Astrocyte (in vitro differentiated cells and primary cell): ENCODE measurements at regions not wholly inside any gene's neighbourhood (a gene's known extent, or its start where the extent isn't known, plus 50 kb on each side); places are given as distances from the start of the nearest gene placed in this dataset.
"Not testable (repeated sequence)": the region's sequence is repeated elsewhere in the genome, so short reads cannot be mapped to it uniquely, and the experiment has no call there.

ENCODE experiments used
- DNase-seq: peaks from one replicate; pipeline ENCODE4 v3.0.0-alpha.2; 2010; ENCODE audit warnings: low read depth
- FAIRE-seq: peaks from 2 replicates; lab custom pipeline; 2011; peaks lifted over from hg19 to GRCh38; lab: Jason Lieb, UNC
- H2AFZ ChIP-seq: 2 replicates; pipeline ENCODE4 v1.6.0; 2012; ENCODE audit warnings: low read depth, low read length, inconsistent platforms
- H3K27ac ChIP-seq: 2 replicates; pipeline ENCODE4 v1.5.1; 2011; ENCODE audit warnings: low read depth, low read length, inconsistent platforms
- H3K27me3 ChIP-seq: 2 replicates; pipeline ENCODE4 v1.6.0; 2011; ENCODE audit warnings: low read length, inconsistent platforms; ENCODE audit not compliant: insufficient read depth
- H3K36me3 ChIP-seq: 2 replicates; pipeline ENCODE4 v1.5.1; 2011; ENCODE audit warnings: low read length, inconsistent platforms; ENCODE audit not compliant: insufficient read depth
- H3K4me1 ChIP-seq: 2 replicates; pipeline ENCODE4 v1.5.1; 2011; ENCODE audit warnings: low read length, inconsistent platforms; ENCODE audit not compliant: insufficient read depth
- H3K4me2 ChIP-seq: 2 replicates; pipeline ENCODE4 v1.6.0; 2012; ENCODE audit warnings: low read length, inconsistent platforms
- H3K4me3 ChIP-seq: 2 replicates; pipeline ENCODE4 v1.5.1; 2011; ENCODE audit warnings: low read depth, mild to moderate bottlenecking, low read length, inconsistent platforms; ENCODE audit not compliant: insufficient read depth
- H3K79me2 ChIP-seq: 2 replicates; pipeline ENCODE4 v1.6.0; 2012; ENCODE audit warnings: mild to moderate bottlenecking, low read length, inconsistent platforms; ENCODE audit not compliant: insufficient read depth
- H3K9ac ChIP-seq: 2 replicates; pipeline ENCODE4 v1.6.0; 2012; ENCODE audit warnings: mild to moderate bottlenecking, low read length, inconsistent platforms
- H3K9me3 ChIP-seq: 2 replicates; pipeline ENCODE4 v1.5.1; 2012; ENCODE audit warnings: low read depth, mild to moderate bottlenecking, low read length, inconsistent platforms; ENCODE audit not compliant: insufficient read depth
- H4K20me1 ChIP-seq: 2 replicates; pipeline ENCODE4 v1.6.0; 2012; ENCODE audit warnings: low read length, inconsistent platforms; ENCODE audit not compliant: insufficient read depth
- H3K27ac Mint-ChIP-seq: one replicate; pipeline ENCODE4 v1.8.0; 2021; ENCODE audit warnings: mild to moderate bottlenecking, mixed read lengths; ENCODE audit not compliant: unreplicated experiment
- H3K27me3 Mint-ChIP-seq: one replicate; pipeline ENCODE4 v1.8.0; 2021; ENCODE audit warnings: low read depth, mixed read lengths; ENCODE audit not compliant: unreplicated experiment
- H3K36me3 Mint-ChIP-seq: one replicate; pipeline ENCODE4 v1.8.0; 2021; ENCODE audit warnings: low read depth, mixed read lengths; ENCODE audit not compliant: unreplicated experiment
- H3K4me1 Mint-ChIP-seq: one replicate; pipeline ENCODE4 v1.8.0; 2021; ENCODE audit warnings: low read depth, mixed read lengths; ENCODE audit not compliant: unreplicated experiment
- H3K4me3 Mint-ChIP-seq: one replicate; pipeline ENCODE4 v1.8.0; 2021; ENCODE audit warnings: mild to moderate bottlenecking, moderate library complexity, mixed read lengths; ENCODE audit not compliant: unreplicated experiment
- H3K9me3 Mint-ChIP-seq: one replicate; pipeline ENCODE4 v1.8.0; 2021; ENCODE audit warnings: mild to moderate bottlenecking, mixed read lengths; ENCODE audit not compliant: unreplicated experiment
- EZH2 ChIP-seq: IDR thresholded peaks from 2 replicates; pipeline ENCODE4 v1.6.1; 2012; ENCODE audit warnings: mild to moderate bottlenecking, low read length, inconsistent platforms; ENCODE audit not compliant: insufficient read depth
- TF ChIP-seq, protein P1 (sequence below): IDR thresholded peaks from 2 replicates; pipeline ENCODE4 v1.5.1; 2011; ENCODE audit warnings: low read depth, mild to moderate bottlenecking, inconsistent platforms, low read length, moderate library complexity; ENCODE audit not compliant: insufficient read depth

DNA sequence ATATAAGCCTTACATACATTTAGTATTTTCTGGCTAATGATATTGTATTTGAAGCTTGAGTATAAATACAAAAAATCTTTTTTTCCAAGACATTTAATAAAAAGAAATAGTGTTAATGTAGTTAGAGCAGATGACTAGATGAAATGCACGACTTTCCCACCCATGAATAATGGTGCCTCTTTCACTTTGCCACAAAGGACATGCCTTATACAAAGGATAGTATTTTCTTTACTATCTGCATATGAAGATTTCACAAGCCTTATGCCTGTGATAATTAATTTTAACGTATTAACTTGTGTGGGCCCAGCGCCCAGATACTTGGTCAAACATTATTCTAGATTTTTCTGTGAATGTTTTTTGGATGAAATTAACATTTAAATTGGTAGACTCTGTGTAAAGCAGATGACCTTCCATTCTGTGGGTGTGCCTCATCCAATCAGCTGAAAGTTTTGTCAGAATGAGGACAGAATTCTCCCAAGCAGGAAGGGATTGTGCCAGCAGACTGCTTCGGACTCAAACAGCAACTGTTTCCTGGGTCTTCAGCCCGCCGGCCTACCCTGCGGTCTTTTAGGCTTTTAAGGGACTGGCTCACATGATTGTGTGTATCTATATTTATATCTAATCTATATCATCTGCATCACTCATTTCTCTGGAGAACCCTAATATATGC, 115.4 kb downstream of the USP22 start:
- H2AFZ ChIP-seq = no peak overlapping the region
- no peaks in the 10 kb centered on the region for H4K20me1 ChIP-seq
- no peaks in the 10 kb centered on the region for H3K79me2 ChIP-seq
- no peak overlapping the region for H3K4me3 ChIP-seq
- H3K9ac ChIP-seq = no peak overlapping the region
- no peaks in the 10 kb centered on the region for H3K9me3 ChIP-seq
- H3K27me3 ChIP-seq = no peaks in the 10 kb centered on the region
- DNase-seq (no peak), FAIRE-seq (no peak)
- H3K9me3 Mint-ChIP-seq = no peaks in the 10 kb centered on the region
- no peak overlapping the region for H3K4me3 Mint-ChIP-seq
- TF ChIP-seq, protein P1, sequence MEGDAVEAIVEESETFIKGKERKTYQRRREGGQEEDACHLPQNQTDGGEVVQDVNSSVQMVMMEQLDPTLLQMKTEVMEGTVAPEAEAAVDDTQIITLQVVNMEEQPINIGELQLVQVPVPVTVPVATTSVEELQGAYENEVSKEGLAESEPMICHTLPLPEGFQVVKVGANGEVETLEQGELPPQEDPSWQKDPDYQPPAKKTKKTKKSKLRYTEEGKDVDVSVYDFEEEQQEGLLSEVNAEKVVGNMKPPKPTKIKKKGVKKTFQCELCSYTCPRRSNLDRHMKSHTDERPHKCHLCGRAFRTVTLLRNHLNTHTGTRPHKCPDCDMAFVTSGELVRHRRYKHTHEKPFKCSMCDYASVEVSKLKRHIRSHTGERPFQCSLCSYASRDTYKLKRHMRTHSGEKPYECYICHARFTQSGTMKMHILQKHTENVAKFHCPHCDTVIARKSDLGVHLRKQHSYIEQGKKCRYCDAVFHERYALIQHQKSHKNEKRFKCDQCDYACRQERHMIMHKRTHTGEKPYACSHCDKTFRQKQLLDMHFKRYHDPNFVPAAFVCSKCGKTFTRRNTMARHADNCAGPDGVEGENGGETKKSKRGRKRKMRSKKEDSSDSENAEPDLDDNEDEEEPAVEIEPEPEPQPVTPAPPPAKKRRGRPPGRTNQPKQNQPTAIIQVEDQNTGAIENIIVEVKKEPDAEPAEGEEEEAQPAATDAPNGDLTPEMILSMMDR = no peak
- TF ChIP-seq EZH2 = no peak
- peaks cover 33% of the 10 kb centered on the region for H3K4me1 Mint-ChIP-seq
- H3K27me3 Mint-ChIP-seq = no peaks in the 10 kb centered on the region
- H3K4me1 ChIP-seq = peaks cover 12% of the 10 kb centered on the region
- no peak overlapping the region for H3K27ac Mint-ChIP-seq
- H3K36me3 Mint-ChIP-seq = no peaks in the 10 kb centered on the region
- H3K36me3 ChIP-seq = no peaks in the 10 kb centered on the region
- no peak overlapping the region for H3K27ac ChIP-seq
- H3K4me2 ChIP-seq = no peak overlapping the region

DNA sequence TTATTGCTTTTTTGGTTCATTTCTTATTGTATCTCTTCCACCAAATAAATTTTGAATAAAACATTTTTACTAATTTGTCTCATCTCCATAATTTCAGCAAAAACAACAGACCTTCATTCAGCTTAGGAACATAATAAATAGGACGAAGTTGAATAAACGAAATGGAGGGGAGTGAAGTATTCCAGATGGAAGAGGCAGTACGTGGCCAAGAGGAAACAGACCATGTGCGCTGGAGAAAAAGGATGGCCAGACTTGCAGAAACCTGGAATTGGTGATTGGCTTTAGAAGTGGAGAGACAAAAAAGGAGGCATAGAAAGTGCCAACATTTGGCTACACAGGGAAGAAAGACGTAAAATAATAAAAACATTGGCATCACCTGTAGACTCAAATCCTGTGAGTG, 113.5 kb downstream of the USP22 start:
- Histone ChIP-seq H2AFZ (no peak overlapping the region), H3K27ac (no peak overlapping the region), H3K4me2 (no peak overlapping the region), H3K27me3 (no peaks in the 10 kb centered on the region), H3K4me1 (peaks cover 12% of the 10 kb centered on the region), H3K4me3 (no peak overlapping the region), H3K9ac (no peak overlapping the region), H3K9me3 (no peaks in the 10 kb centered on the region), H3K79me2 (no peaks in the 10 kb centered on the region), H3K36me3 (no peaks in the 10 kb centered on the region), H4K20me1 (no peaks in the 10 kb centered on the region)
- Mint-ChIP-seq H3K27ac (no peak overlapping the region), H3K4me3 (no peak overlapping the region), H3K4me1 (peaks cover 29% of the 10 kb centered on the region), H3K9me3 (no peaks in the 10 kb centered on the region), H3K36me3 (no peaks in the 10 kb centered on the region), H3K27me3 (no peaks in the 10 kb centered on the region)
- no peak for DNase-seq
- no peak for TF ChIP-seq EZH2
- TF ChIP-seq, protein P1 = no peak
- no peak for FAIRE-seq

DNA sequence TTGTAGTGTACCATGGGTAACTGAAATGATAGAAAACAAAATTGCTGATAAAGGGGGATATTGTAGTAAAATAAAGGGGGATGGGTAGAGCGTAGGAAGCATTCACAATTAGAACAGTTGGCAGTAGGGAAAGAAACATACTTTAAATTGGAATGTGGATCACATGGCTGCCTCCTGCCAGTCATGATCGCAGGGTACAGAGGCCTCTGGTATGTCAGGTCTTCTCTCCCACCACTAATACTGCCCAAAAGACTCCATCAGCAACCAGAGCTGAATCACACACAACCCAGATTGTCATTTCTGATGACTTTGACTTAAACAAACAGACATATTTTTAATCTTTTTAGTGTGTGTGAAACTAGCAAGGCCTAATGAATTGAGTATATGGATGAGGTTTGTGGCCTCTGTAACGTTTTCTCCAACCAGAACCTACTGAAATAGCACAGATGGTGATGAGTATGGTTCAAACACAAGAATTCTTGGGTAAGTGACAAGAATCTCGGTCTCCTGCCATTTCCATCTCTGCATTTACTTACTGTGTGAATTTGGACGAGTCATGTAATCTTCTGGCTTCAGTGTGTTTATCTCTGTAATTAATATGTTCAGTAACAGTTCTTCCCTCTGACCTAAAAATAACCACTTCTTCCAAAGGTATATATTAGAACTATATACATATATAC, 112.6 kb downstream of the USP22 start:
- Mint-ChIP-seq H3K27me3 (no peaks in the 10 kb centered on the region), H3K9me3 (no peaks in the 10 kb centered on the region), H3K4me1 (peaks cover 32% of the 10 kb centered on the region), H3K27ac (peak overlapping the region; percentile 36), H3K4me3 (no peak overlapping the region), H3K36me3 (no peaks in the 10 kb centered on the region)
- Histone ChIP-seq H3K4me3 (no peak overlapping the region), H3K27me3 (no peaks in the 10 kb centered on the region), H3K4me2 (no peak overlapping the region), H2AFZ (no peak overlapping the region), H3K9ac (no peak overlapping the region), H3K4me1 (peaks cover 21% of the 10 kb centered on the region), H3K9me3 (no peaks in the 10 kb centered on the region), H3K79me2 (no peaks in the 10 kb centered on the region), H3K27ac (no peak overlapping the region), H3K36me3 (no peaks in the 10 kb centered on the region), H4K20me1 (no peaks in the 10 kb centered on the region)
- DNase-seq = peak; percentile 42
- TF ChIP-seq EZH2 = no peak
- TF ChIP-seq, protein P1 = no peak
- FAIRE-seq = no peak

DNA sequence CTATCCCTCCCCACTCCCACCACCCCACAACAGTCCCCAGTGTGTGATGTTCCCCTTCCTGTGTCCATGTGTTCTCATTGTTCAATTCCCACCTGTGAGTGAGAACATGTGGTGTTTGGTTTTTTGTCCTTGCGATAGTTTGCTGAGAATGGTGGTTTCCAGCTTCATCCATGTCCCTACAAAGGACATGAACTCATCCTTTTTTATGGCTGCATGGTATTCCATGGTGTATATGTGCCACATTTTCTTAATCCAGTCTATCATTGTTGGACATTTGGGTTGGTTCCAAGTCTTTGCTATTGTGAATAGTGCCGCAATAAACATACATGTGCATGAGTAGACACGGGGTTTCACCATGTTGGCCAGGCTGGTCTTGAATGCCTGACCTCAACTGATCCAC, 109.8 kb downstream of the USP22 start:
- FAIRE-seq, H3K27ac ChIP-seq, DNase-seq, H3K36me3 Mint-ChIP-seq, H4K20me1 ChIP-seq, H3K4me3 Mint-ChIP-seq, H3K4me2 ChIP-seq, H3K36me3 ChIP-seq, H3K27me3 Mint-ChIP-seq, H3K4me3 ChIP-seq, H3K79me2 ChIP-seq, H3K9ac ChIP-seq, H3K9me3 ChIP-seq, H3K27ac Mint-ChIP-seq, H2AFZ ChIP-seq, H3K27me3 ChIP-seq, H3K9me3 Mint-ChIP-seq: not testable (repeated sequence)
- peaks cover 38% of the 10 kb centered on the region for H3K4me1 Mint-ChIP-seq
- H3K4me1 ChIP-seq = peaks cover 33% of the 10 kb centered on the region
